ENCODE measurements at regions not wholly inside any gene's neighbourhood (a gene's known extent, or its start where the extent isn't known, plus 50 kb on each side); places are given as distances from the start of the nearest gene placed in this dataset.

- 0 out of 2 replicates have a peak, but pooled peaks cover 6% of the 10 kb centered on the region for H3K9me2 ChIP-seq (ENCODE audit: insufficient read depth)
- 0 out of 2 replicates have a peak, but pooled peaks cover 4% of the 10 kb centered on the region for H3F3A ChIP-seq (ENCODE audit: insufficient read depth, low read depth)
- no peak overlapping the region for H2AFZ ChIP-seq
- H3K27ac ChIP-seq: no peak overlapping the region
- H3K79me2 ChIP-seq (ENCODE audit: low read depth): no peaks in the 10 kb centered on the region
- no TSS peak for BruUV-seq (replicated peaks)
- H3K4me1 ChIP-seq (replicated peaks; ENCODE audit: insufficient read depth): peaks cover 22% of the 10 kb centered on the region
- CTCF ChIA-PET: no interaction called here
- 0 out of 2 replicates have a peak, but pooled peaks cover 14% of the 10 kb centered on the region for H3K9me3 ChIP-seq (ENCODE audit: insufficient read depth, low read depth)
- no peak overlapping the region for H3K4me2 ChIP-seq
- H3K4me3 ChIP-seq: no peak overlapping the region
- DNase-seq: no peak
- no peak for TF ChIP-seq EZH2 (IDR thresholded peaks at IDR 0.05; ENCODE audit: low read depth)
- TF ChIP-seq, protein P1, sequence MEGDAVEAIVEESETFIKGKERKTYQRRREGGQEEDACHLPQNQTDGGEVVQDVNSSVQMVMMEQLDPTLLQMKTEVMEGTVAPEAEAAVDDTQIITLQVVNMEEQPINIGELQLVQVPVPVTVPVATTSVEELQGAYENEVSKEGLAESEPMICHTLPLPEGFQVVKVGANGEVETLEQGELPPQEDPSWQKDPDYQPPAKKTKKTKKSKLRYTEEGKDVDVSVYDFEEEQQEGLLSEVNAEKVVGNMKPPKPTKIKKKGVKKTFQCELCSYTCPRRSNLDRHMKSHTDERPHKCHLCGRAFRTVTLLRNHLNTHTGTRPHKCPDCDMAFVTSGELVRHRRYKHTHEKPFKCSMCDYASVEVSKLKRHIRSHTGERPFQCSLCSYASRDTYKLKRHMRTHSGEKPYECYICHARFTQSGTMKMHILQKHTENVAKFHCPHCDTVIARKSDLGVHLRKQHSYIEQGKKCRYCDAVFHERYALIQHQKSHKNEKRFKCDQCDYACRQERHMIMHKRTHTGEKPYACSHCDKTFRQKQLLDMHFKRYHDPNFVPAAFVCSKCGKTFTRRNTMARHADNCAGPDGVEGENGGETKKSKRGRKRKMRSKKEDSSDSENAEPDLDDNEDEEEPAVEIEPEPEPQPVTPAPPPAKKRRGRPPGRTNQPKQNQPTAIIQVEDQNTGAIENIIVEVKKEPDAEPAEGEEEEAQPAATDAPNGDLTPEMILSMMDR (conservative IDR thresholded peaks at IDR 0.05): no peak
- intact Hi-C loops (cut with micrococcal nuclease; ENCODE audit: unreplicated experiment): no loop called here
- H3K27me3 ChIP-seq (ENCODE audit: insufficient read depth, low read depth): no peaks in the 10 kb centered on the region
- H4K20me1 ChIP-seq (ENCODE audit: insufficient read depth): no peaks in the 10 kb centered on the region
- H3K36me3 ChIP-seq (ENCODE audit: low read depth): no peaks in the 10 kb centered on the region
- POLR2A ChIA-PET (ENCODE audit: unreplicated experiment): no interaction called here
Measured at GRCh38 chr7:115133248-115133647, 211.4 kb downstream of the MDFIC start.

DNA sequence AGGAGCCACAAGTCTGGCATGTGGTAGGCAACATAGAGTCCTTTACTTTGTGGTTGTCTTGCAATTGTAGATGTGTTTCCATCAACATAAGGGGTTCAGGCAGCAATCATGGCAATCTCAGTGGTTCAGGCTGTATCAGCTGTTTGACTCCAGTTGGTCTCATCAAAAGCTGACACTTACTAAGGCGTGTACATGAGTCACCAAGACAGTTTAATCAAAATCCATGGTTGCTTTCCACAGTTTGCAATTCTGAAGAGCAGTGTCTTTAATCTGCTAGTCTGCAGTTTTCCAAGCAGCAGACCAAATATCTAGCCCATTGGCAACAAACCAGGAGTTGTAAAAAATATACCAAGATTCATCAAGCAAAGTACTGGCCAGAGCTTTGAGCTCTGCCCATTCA is 210.2 kb downstream of the MDFIC start:
- ChIA-PET CTCF (no interaction called here), POLR2A (ENCODE audit: unreplicated experiment) (no interaction called here)
- Histone ChIP-seq H3F3A (ENCODE audit: insufficient read depth, low read depth) (0 out of 2 replicates have a peak, but pooled peaks cover 4% of the 10 kb centered on the region), H3K4me3 (no peak overlapping the region), H4K20me1 (ENCODE audit: insufficient read depth) (no peaks in the 10 kb centered on the region), H3K9me2 (ENCODE audit: insufficient read depth) (0 out of 2 replicates have a peak, but pooled peaks cover 6% of the 10 kb centered on the region), H3K79me2 (ENCODE audit: low read depth) (no peaks in the 10 kb centered on the region), H2AFZ (no peak overlapping the region), H3K27ac (no peak overlapping the region), H3K27me3 (ENCODE audit: insufficient read depth, low read depth) (no peaks in the 10 kb centered on the region), H3K9me3 (ENCODE audit: insufficient read depth, low read depth) (peaks cover 20% of the 10 kb centered on the region; the same call in 1 of the 2 replicates), H3K4me2 (no peak overlapping the region), H3K36me3 (ENCODE audit: low read depth) (no peaks in the 10 kb centered on the region), H3K4me1 (replicated peaks; ENCODE audit: insufficient read depth) (peaks cover 27% of the 10 kb centered on the region)
- no peak for DNase-seq
- no TSS peak for BruUV-seq (replicated peaks)
- intact Hi-C loops (cut with micrococcal nuclease; ENCODE audit: unreplicated experiment): no loop called here
- TF ChIP-seq, protein P1 (conservative IDR thresholded peaks at IDR 0.05): no peak
- no peak for TF ChIP-seq EZH2 (IDR thresholded peaks at IDR 0.05; ENCODE audit: low read depth)

- no peak for DNase-seq
- Histone ChIP-seq H3F3A (ENCODE audit: insufficient read depth, low read depth) (no peaks in the 10 kb centered on the region), H3K27me3 (ENCODE audit: insufficient read depth, low read depth) (no peaks in the 10 kb centered on the region), H3K9me2 (ENCODE audit: insufficient read depth) (0 out of 2 replicates have a peak, but pooled peaks cover 9% of the 10 kb centered on the region), H3K27ac (no peak overlapping the region), H3K4me1 (replicated peaks; ENCODE audit: insufficient read depth) (peaks cover 5% of the 10 kb centered on the region; the same call in 1 of the 2 replicates), H3K9me3 (ENCODE audit: insufficient read depth, low read depth) (peaks cover 5% of the 10 kb centered on the region; the same call in 1 of the 2 replicates), H3K79me2 (ENCODE audit: low read depth) (no peaks in the 10 kb centered on the region), H4K20me1 (ENCODE audit: insufficient read depth) (no peaks in the 10 kb centered on the region), H3K36me3 (ENCODE audit: low read depth) (no peaks in the 10 kb centered on the region), H2AFZ (no peak overlapping the region; the same call in 1 of the 2 replicates), H3K4me2 (no peak overlapping the region), H3K4me3 (no peak overlapping the region)
- ChIA-PET CTCF (no interaction called here), POLR2A (ENCODE audit: unreplicated experiment) (no interaction called here)
- TF ChIP-seq EZH2 (IDR thresholded peaks at IDR 0.05; ENCODE audit: low read depth): no peak
- TF ChIP-seq, protein P1 (conservative IDR thresholded peaks at IDR 0.05): no peak
- intact Hi-C loops (cut with micrococcal nuclease; ENCODE audit: unreplicated experiment): loop anchor here (5.0 kb wide), 1 partner anchor 41 kb away; no protein-coding TSS in a partner anchor
- no TSS peak for BruUV-seq (replicated peaks)
Measured at GRCh38 chr7:115128154-115128553, 206.3 kb downstream of the MDFIC start.

Measured in PC-9 (cell line).